WTC11 (cell line): ENCODE measurements at regions not wholly inside any gene's neighbourhood (a gene's known extent, or its start where the extent isn't known, plus 50 kb on each side); places are given as distances from the start of the nearest gene placed in this dataset.

Source experiments
- ATAC-seq: fragments of 200-7000 bp; cut with Tn5 transposase; 2 replicates; pipeline ENCODE4 v1.10.0; 2021; ENCODE audit warnings: mild to moderate bottlenecking, moderate library complexity
- CTCF ChIA-PET: fragments of 300-600 bp; sonication (Branson Sonifier 250); formaldehyde crosslinking; loops from one replicate; lab custom pipeline; 2021; ENCODE audit warnings: antibody characterized with exemption; lab: Charles Lee
- POLR2A ChIA-PET: fragments of 350-600 bp; sonication (Branson Sonifier 250); formaldehyde crosslinking; loops from one replicate; lab custom pipeline; 2021; ENCODE audit warnings: antibody characterized with exemption; lab: Charles Lee
- DNase-seq: peaks from one replicate; pipeline ENCODE4 v3.0.0; 2021; ENCODE audit warnings: low spot score
- H3K27ac Mint-ChIP-seq: 2 replicates; pipeline ENCODE4 v1.8.0; 2021; ENCODE audit warnings: mixed read lengths
- H3K27me3 Mint-ChIP-seq: 2 replicates; pipeline ENCODE4 v1.8.0; 2021; ENCODE audit warnings: low read depth, mild to moderate bottlenecking, moderate library complexity, mixed read lengths
- H3K36me3 Mint-ChIP-seq: 2 replicates; pipeline ENCODE4 v1.8.0; 2021; ENCODE audit warnings: mixed read lengths
- H3K4me1 Mint-ChIP-seq: 2 replicates; pipeline ENCODE4 v1.8.0; 2022; ENCODE audit warnings: mixed read lengths
- H3K4me3 Mint-ChIP-seq: 2 replicates; pipeline ENCODE4 v1.8.0; 2021; ENCODE audit warnings: mild to moderate bottlenecking, moderate library complexity, mixed read lengths
- H3K9me3 Mint-ChIP-seq: 2 replicates; pipeline ENCODE4 v1.8.0; 2021; ENCODE audit warnings: mixed read lengths
- FOXJ3 ChIP-seq: sonication (generic); formaldehyde crosslinking; IDR thresholded peaks from 2 replicates; pipeline ENCODE4 v1.9.0; 2021; ENCODE audit warnings: missing genetic modification reagents, mild to moderate bottlenecking, borderline replicate concordance
- HMGA2 ChIP-seq: fragments of 250-450 bp; sonication (Bioruptor Pico); IDR thresholded peaks from 2 replicates; pipeline ENCODE4 v1.4.0; 2021; ENCODE audit warnings: mild to moderate bottlenecking, moderate library complexity
- JAZF1 ChIP-seq: fragments of 250-450 bp; sonication (Bioruptor Pico); IDR thresholded peaks from 2 replicates; pipeline ENCODE4 v1.9.0; 2021; ENCODE audit warnings: moderate library complexity, mild to moderate bottlenecking, inconsistent platforms
- KAT7 ChIP-seq: sonication (generic); formaldehyde crosslinking; IDR thresholded peaks from 2 replicates; pipeline ENCODE4 v1.8.1; 2023; ENCODE audit warnings: missing genetic modification reagents, mild to moderate bottlenecking, borderline replicate concordance
- NFATC4 ChIP-seq: fragments of 250-450 bp; sonication (Bioruptor Pico); IDR thresholded peaks from 2 replicates; pipeline ENCODE4 v1.9.0; 2021; ENCODE audit warnings: mild to moderate bottlenecking
- NR2C2 ChIP-seq: sonication (generic); formaldehyde crosslinking; IDR thresholded peaks from 2 replicates; pipeline ENCODE4 v1.8.0; 2022; ENCODE audit warnings: mild to moderate bottlenecking, missing genetic modification reagents
- NR3C1 ChIP-seq: sonication (generic); formaldehyde crosslinking; conservative IDR thresholded peaks from 2 replicates; pipeline ENCODE4 v1.8.1; 2023; ENCODE audit warnings: low read depth, mild to moderate bottlenecking, missing genetic modification reagents
- OVOL2 ChIP-seq: fragments of 250-450 bp; sonication (Bioruptor Pico); IDR thresholded peaks from 2 replicates; pipeline ENCODE4 v1.9.0; 2021; ENCODE audit warnings: mild to moderate bottlenecking, borderline replicate concordance
- SOX15 ChIP-seq: fragments of 250-450 bp; sonication (Bioruptor Pico); IDR thresholded peaks from 2 replicates; pipeline ENCODE4 v1.9.0; 2021; ENCODE audit warnings: mild to moderate bottlenecking
- SP1 ChIP-seq: sonication (generic); formaldehyde crosslinking; conservative IDR thresholded peaks from 2 replicates; pipeline ENCODE4 v1.8.1; 2022; ENCODE audit warnings: missing genetic modification reagents
- TEAD1 ChIP-seq: sonication (generic); formaldehyde crosslinking; IDR thresholded peaks from 2 replicates; pipeline ENCODE4 v1.8.0; 2022; ENCODE audit warnings: mild to moderate bottlenecking, missing genetic modification reagents
- ZNF396 ChIP-seq: fragments of 250-450 bp; sonication (Bioruptor Pico); IDR thresholded peaks from 2 replicates; pipeline ENCODE4 v1.8.0; 2021; ENCODE audit warnings: mild to moderate bottlenecking, moderate library complexity, borderline replicate concordance
- TF ChIP-seq, protein P1 (sequence below): sonication (generic); formaldehyde crosslinking; IDR thresholded peaks from 2 replicates; pipeline ENCODE4 v1.8.1; 2023; ENCODE audit warnings: mild to moderate bottlenecking, missing genetic modification reagents, borderline replicate concordance
- TF ChIP-seq, protein P2 (sequence below): sonication (generic); formaldehyde crosslinking; IDR thresholded peaks from 2 replicates; pipeline ENCODE4 v1.8.0; 2023; ENCODE audit warnings: mild to moderate bottlenecking, missing genetic modification reagents
- TF ChIP-seq, protein P3 (sequence below): sonication (generic); formaldehyde crosslinking; IDR thresholded peaks from 2 replicates; pipeline ENCODE4 v1.8.1; 2023; ENCODE audit warnings: mild to moderate bottlenecking, missing genetic modification reagents
- TF ChIP-seq, protein P4 (sequence below): sonication (generic); formaldehyde crosslinking; IDR thresholded peaks from 2 replicates; pipeline ENCODE4 v1.8.1; 2023; ENCODE audit warnings: mild to moderate bottlenecking, moderate library complexity, missing genetic modification reagents
- TF ChIP-seq, protein P5 (sequence below): sonication (generic); formaldehyde crosslinking; IDR thresholded peaks from 2 replicates; pipeline ENCODE4 v1.8.1; 2023; ENCODE audit warnings: mild to moderate bottlenecking, missing genetic modification reagents, moderate library complexity

DNA sequence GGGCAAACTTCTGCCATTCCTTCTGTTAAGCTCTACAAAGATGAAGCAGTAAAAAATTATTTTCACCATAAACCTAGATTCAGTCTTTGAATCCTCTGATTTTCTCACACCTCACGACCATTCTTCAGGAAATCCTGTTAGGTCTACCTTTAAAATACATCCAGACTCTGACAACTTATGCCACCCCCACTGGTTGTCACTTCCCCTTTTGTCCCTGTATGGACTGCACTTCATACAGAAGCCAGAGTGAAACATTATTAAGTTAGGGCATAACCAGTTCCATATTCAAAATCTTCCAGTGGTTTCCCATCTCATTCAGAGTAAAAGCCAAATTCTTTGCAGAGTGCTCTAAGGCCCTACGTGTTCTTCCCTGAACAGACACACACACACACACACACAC, 499.8 kb downstream of the RASEF start:
- DNase-seq = no peak

DNA sequence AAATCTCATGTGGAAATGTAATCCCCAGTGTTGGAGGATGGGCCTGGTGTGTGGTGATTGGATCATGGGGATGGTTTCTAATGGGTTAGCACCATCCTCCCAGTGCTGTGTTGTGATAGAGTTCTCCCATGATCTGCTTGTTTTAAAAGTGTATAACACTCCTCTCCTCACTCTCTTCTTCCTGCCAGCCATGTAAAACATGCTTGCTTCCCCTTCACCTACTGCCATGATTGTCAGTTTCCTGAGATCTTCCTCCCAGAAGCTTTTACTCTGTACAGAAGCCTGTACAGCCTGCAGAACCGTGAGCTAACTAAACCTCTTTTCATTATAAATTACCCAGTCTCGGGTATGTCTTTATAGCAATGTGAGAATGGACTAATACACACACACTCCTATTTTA, 499.1 kb downstream of the RASEF start:
- ChIA-PET CTCF (no interaction called here), POLR2A (no interaction called here)
- no peaks in the 10 kb centered on the region; the same call in 1 of the 2 replicates for H3K27me3 Mint-ChIP-seq
- no peak for ATAC-seq
- TF ChIP-seq NR2C2 (CRISPR knock-in tag) = no peak
- no peak for TF ChIP-seq NR3C1
- no peak for TF ChIP-seq HMGA2 (CRISPR knock-in tag)
- TF ChIP-seq SOX15 (CRISPR knock-in tag) = no peak
- no peak for TF ChIP-seq SP1 (CRISPR knock-in tag)
- H3K9me3 Mint-ChIP-seq = no peaks in the 10 kb centered on the region
- no peak overlapping the region for H3K27ac Mint-ChIP-seq
- H3K4me1 Mint-ChIP-seq = peaks cover 10% of the 10 kb centered on the region
- no peak overlapping the region for H3K4me3 Mint-ChIP-seq
- no peaks in the 10 kb centered on the region for H3K36me3 Mint-ChIP-seq
- no peak for DNase-seq

More for the DNA sequence above, 499.8 kb downstream of the RASEF start:
- ChIA-PET POLR2A (no interaction called here), CTCF (no interaction called here)
- no peak for ATAC-seq
- Mint-ChIP-seq H3K27me3 (no peaks in the 10 kb centered on the region; the same call in 1 of the 2 replicates), H3K36me3 (no peaks in the 10 kb centered on the region), H3K27ac (no peak overlapping the region), H3K4me1 (peaks cover 11% of the 10 kb centered on the region), H3K9me3 (no peaks in the 10 kb centered on the region)
- no peak for TF ChIP-seq NFATC4
- TF ChIP-seq, all 79 proteins: peak for 0
- no peak overlapping the region for H3K4me3 Mint-ChIP-seq

DNA sequence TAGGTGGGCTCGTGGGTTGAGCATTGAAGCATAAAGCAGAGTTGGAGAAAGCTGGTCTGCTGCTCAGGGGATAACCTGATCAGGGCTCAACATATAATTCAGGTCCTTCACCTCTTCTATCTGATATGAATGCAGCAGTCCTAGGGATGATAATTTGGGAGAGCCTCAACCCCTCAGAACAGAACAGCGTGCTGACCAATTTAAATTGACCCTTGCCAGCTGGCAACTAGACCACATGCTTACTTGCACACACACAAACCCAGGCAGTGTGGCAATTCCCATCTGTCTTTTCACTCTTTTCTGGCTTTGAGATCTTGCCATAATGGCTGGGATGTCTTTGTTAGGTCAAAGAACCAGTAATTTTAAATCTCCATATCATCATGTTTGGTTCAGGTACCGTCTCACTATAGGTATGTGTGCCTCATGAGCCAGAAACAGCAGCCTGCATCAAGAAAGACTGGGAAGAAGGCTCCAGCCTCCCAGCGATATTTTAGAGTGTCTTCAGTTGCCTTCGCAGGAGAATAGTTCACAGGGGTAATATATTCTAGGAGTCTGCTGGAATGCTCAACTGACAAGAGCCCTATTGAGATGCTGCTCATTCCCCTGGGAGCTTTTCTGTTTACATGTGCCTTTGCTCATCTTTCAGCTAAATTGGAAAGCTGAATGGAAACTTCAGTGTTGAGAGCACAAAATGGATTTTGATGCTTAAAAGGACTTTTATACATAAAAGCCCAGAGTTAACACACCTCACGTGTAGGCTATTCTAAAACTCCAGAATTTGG, 497.6 kb downstream of the RASEF start:
- ATAC-seq (no peak), DNase-seq (no peak)
- CTCF ChIA-PET = no interaction called here
- Mint-ChIP-seq H3K36me3 (no peaks in the 10 kb centered on the region), H3K4me3 (no peak overlapping the region), H3K27ac (no peak overlapping the region), H3K4me1 (no peaks in the 10 kb centered on the region), H3K9me3 (0 out of 2 replicates have a peak, but pooled peaks cover 4% of the 10 kb centered on the region), H3K27me3 (no peaks in the 10 kb centered on the region; the same call in 1 of the 2 replicates)
- POLR2A ChIA-PET = no interaction called here
- TF ChIP-seq, protein P1, sequence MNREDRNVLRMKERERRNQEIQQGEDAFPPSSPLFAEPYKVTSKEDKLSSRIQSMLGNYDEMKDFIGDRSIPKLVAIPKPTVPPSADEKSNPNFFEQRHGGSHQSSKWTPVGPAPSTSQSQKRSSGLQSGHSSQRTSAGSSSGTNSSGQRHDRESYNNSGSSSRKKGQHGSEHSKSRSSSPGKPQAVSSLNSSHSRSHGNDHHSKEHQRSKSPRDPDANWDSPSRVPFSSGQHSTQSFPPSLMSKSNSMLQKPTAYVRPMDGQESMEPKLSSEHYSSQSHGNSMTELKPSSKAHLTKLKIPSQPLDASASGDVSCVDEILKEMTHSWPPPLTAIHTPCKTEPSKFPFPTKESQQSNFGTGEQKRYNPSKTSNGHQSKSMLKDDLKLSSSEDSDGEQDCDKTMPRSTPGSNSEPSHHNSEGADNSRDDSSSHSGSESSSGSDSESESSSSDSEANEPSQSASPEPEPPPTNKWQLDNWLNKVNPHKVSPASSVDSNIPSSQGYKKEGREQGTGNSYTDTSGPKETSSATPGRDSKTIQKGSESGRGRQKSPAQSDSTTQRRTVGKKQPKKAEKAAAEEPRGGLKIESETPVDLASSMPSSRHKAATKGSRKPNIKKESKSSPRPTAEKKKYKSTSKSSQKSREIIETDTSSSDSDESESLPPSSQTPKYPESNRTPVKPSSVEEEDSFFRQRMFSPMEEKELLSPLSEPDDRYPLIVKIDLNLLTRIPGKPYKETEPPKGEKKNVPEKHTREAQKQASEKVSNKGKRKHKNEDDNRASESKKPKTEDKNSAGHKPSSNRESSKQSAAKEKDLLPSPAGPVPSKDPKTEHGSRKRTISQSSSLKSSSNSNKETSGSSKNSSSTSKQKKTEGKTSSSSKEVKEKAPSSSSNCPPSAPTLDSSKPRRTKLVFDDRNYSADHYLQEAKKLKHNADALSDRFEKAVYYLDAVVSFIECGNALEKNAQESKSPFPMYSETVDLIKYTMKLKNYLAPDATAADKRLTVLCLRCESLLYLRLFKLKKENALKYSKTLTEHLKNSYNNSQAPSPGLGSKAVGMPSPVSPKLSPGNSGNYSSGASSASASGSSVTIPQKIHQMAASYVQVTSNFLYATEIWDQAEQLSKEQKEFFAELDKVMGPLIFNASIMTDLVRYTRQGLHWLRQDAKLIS (CRISPR knock-in tag) = no peak
- no peak for TF ChIP-seq HMGA2 (CRISPR knock-in tag)
- TF ChIP-seq KAT7 (CRISPR knock-in tag) = no peak
- TF ChIP-seq, protein P2, sequence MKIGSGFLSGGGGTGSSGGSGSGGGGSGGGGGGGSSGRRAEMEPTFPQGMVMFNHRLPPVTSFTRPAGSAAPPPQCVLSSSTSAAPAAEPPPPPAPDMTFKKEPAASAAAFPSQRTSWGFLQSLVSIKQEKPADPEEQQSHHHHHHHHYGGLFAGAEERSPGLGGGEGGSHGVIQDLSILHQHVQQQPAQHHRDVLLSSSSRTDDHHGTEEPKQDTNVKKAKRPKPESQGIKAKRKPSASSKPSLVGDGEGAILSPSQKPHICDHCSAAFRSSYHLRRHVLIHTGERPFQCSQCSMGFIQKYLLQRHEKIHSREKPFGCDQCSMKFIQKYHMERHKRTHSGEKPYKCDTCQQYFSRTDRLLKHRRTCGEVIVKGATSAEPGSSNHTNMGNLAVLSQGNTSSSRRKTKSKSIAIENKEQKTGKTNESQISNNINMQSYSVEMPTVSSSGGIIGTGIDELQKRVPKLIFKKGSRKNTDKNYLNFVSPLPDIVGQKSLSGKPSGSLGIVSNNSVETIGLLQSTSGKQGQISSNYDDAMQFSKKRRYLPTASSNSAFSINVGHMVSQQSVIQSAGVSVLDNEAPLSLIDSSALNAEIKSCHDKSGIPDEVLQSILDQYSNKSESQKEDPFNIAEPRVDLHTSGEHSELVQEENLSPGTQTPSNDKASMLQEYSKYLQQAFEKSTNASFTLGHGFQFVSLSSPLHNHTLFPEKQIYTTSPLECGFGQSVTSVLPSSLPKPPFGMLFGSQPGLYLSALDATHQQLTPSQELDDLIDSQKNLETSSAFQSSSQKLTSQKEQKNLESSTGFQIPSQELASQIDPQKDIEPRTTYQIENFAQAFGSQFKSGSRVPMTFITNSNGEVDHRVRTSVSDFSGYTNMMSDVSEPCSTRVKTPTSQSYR = no peak
- TF ChIP-seq JAZF1 (CRISPR knock-in tag) = no peak
- TF ChIP-seq, protein P3, sequence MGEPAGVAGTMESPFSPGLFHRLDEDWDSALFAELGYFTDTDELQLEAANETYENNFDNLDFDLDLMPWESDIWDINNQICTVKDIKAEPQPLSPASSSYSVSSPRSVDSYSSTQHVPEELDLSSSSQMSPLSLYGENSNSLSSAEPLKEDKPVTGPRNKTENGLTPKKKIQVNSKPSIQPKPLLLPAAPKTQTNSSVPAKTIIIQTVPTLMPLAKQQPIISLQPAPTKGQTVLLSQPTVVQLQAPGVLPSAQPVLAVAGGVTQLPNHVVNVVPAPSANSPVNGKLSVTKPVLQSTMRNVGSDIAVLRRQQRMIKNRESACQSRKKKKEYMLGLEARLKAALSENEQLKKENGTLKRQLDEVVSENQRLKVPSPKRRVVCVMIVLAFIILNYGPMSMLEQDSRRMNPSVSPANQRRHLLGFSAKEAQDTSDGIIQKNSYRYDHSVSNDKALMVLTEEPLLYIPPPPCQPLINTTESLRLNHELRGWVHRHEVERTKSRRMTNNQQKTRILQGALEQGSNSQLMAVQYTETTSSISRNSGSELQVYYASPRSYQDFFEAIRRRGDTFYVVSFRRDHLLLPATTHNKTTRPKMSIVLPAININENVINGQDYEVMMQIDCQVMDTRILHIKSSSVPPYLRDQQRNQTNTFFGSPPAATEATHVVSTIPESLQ (CRISPR knock-in tag) = no peak
- no peak for TF ChIP-seq TEAD1
- TF ChIP-seq, protein P4, sequence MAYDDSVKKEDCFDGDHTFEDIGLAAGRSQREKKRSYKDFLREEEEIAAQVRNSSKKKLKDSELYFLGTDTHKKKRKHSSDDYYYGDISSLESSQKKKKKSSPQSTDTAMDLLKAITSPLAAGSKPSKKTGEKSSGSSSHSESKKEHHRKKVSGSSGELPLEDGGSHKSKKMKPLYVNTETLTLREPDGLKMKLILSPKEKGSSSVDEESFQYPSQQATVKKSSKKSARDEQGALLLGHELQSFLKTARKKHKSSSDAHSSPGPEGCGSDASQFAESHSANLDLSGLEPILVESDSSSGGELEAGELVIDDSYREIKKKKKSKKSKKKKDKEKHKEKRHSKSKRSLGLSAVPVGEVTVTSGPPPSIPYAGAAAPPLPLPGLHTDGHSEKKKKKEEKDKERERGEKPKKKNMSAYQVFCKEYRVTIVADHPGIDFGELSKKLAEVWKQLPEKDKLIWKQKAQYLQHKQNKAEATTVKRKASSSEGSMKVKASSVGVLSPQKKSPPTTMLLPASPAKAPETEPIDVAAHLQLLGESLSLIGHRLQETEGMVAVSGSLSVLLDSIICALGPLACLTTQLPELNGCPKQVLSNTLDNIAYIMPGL (CRISPR knock-in tag) = no peak
- TF ChIP-seq, protein P5, sequence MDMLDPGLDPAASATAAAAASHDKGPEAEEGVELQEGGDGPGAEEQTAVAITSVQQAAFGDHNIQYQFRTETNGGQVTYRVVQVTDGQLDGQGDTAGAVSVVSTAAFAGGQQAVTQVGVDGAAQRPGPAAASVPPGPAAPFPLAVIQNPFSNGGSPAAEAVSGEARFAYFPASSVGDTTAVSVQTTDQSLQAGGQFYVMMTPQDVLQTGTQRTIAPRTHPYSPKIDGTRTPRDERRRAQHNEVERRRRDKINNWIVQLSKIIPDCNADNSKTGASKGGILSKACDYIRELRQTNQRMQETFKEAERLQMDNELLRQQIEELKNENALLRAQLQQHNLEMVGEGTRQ (CRISPR knock-in tag) = no peak
- TF ChIP-seq OVOL2 (CRISPR knock-in tag) = no peak
- TF ChIP-seq ZNF396 = no peak
- no peak for TF ChIP-seq FOXJ3 (CRISPR knock-in tag)
- TF ChIP-seq, all 79 proteins: peak for 0
